H1 (cell line): ENCODE measurements at regions not wholly inside any gene's neighbourhood (a gene's known extent, or its start where the extent isn't known, plus 50 kb on each side); places are given as distances from the start of the nearest gene placed in this dataset.

ENCODE experiments used
- CHD1 ChIP-seq: IDR thresholded peaks from 2 replicates; pipeline ENCODE4 v1.6.1; 2012; ENCODE audit warnings: low read depth, low read length, improper control_type of control experiment
- RAD21 ChIP-seq, 2 experiments: IDR thresholded peaks in 1 of 2; conservative IDR thresholded peaks in 1 of 2; 2 replicates each; pipeline ENCODE4 v1.6.1; 2011; ENCODE audit warnings: low read depth in 2 of 2, low read length in 2 of 2, improper control_type of control experiment in 1 of 2, inconsistent platforms in 1 of 2, mild to moderate bottlenecking in 1 of 2, moderate library complexity in 1 of 2
- SP4 ChIP-seq: IDR thresholded peaks from 2 replicates; pipeline ENCODE4 v1.6.1; 2012; ENCODE audit warnings: low read length, inconsistent platforms
- TAF1 ChIP-seq: IDR thresholded peaks from 2 replicates; pipeline ENCODE4 v1.6.1; 2011; ENCODE audit warnings: mild to moderate bottlenecking, low read depth, low read length
- USF2 ChIP-seq: IDR thresholded peaks from 2 replicates; pipeline ENCODE4 v1.6.1; 2011; ENCODE audit warnings: low read length, improper control_type of control experiment
- TF ChIP-seq, protein P1 (sequence below): IDR thresholded peaks from 2 replicates; pipeline ENCODE4 v1.6.1; 2012; ENCODE audit warnings: low read length, inconsistent platforms

- TF ChIP-seq TAF1 (no peak), SP4 (no peak), USF2 (no peak), CHD1 (no peak), RAD21 (IDR thresholded peaks at IDR 0.05 in 1 of 2, conservative IDR thresholded peaks at IDR 0.05 in 1 of 2; ENCODE audit: low read depth in 2 of 2, low read length in 2 of 2) (no peak)
- TF ChIP-seq, protein P1, sequence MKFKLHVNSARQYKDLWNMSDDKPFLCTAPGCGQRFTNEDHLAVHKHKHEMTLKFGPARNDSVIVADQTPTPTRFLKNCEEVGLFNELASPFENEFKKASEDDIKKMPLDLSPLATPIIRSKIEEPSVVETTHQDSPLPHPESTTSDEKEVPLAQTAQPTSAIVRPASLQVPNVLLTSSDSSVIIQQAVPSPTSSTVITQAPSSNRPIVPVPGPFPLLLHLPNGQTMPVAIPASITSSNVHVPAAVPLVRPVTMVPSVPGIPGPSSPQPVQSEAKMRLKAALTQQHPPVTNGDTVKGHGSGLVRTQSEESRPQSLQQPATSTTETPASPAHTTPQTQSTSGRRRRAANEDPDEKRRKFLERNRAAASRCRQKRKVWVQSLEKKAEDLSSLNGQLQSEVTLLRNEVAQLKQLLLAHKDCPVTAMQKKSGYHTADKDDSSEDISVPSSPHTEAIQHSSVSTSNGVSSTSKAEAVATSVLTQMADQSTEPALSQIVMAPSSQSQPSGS = no peak
These were observed 1400.5 kb upstream of the IGFBP7 start (continued) for GRCh38 chr4:58510652-58511051.
